ENCODE measurements at regions not wholly inside any gene's neighbourhood (a gene's known extent, or its start where the extent isn't known, plus 50 kb on each side); places are given as distances from the start of the nearest gene placed in this dataset.

- H3K9ac ChIP-seq (ENCODE audit: low read depth, low read length): no peak overlapping the region
These were observed 226.7 kb upstream of the CDH13 start for GRCh38 chr16:82400046-82400445.

More at GRCh38 chr16:82400046-82400445, 226.7 kb upstream of the CDH13 start:
- Histone ChIP-seq H3K27ac (ENCODE audit: insufficient read depth, low read length) (no peak overlapping the region), H3K4ac (ENCODE audit: low read depth, low read length) (no peak overlapping the region), H2BK15ac (ENCODE audit: low read depth, low read length) (no peak overlapping the region), H4K8ac (ENCODE audit: low read depth in 2 of 2, low read length in 2 of 2) (no peak overlapping the region), H2BK5ac (ENCODE audit: low read depth, low read length, poor library complexity, severe bottlenecking) (no peak overlapping the region), H2BK120ac (ENCODE audit: low read depth, low read length) (no peak overlapping the region), H3K9me3 (ENCODE audit: control insufficient read depth, insufficient read depth, low read length) (no peaks in the 10 kb centered on the region), H3K56ac (ENCODE audit: extremely low read depth, insufficient read depth, low read length) (no peak overlapping the region), H3K36me3 (ENCODE audit: control insufficient read depth, insufficient read depth, low read length) (no peaks in the 10 kb centered on the region), H2AK5ac (ENCODE audit: low read depth, low read length) (no peak overlapping the region), H2AK9ac (replicated peaks; ENCODE audit: low read depth, low read length, poor library complexity) (no peak overlapping the region), H3K14ac (replicated peaks; ENCODE audit: low read depth, low read length) (no peak overlapping the region), H3K18ac (ENCODE audit: low read depth, low read length) (no peak overlapping the region), H2BK20ac (ENCODE audit: low read depth, low read length) (no peak overlapping the region), H4K91ac (ENCODE audit: insufficient read depth, low read depth, low read length) (no peak overlapping the region), H4K20me1 (ENCODE audit: insufficient read depth, low read length) (no peaks in the 10 kb centered on the region), H3K4me2 (ENCODE audit: low read depth, low read length) (no peak overlapping the region), H3K79me1 (ENCODE audit: low read depth in 1 of 2, low read length in 2 of 2) (no peaks in the 10 kb centered on the region), H2AFZ (replicated peaks; ENCODE audit: low read length, poor library complexity) (no peak overlapping the region), H4K5ac (ENCODE audit: low read depth, low read length) (no peak overlapping the region), H3K4me3 (ENCODE audit: insufficient read depth, low read depth, low read length) (no peak overlapping the region), H3K23ac (ENCODE audit: low read depth, low read length) (no peak overlapping the region), H3K4me1 (ENCODE audit: control insufficient read depth, insufficient read depth, low read length) (no peaks in the 10 kb centered on the region), H3K9me1 (ENCODE audit: insufficient read depth, low read length) (no peaks in the 10 kb centered on the region), H3K27me3 (ENCODE audit: control insufficient read depth, insufficient read depth, low read length) (no peaks in the 10 kb centered on the region)
- BruUV-seq (replicated peaks): no TSS peak
- dilution Hi-C loops (cut with HindIII; ENCODE audit: low sequenced_read_pairs, unreplicated experiment) (no loop called here), in situ Hi-C loops (cut with MboI; ENCODE audit: low sequenced_read_pairs) (no loop called here), intact Hi-C loops (cut with micrococcal nuclease) (no loop called here)
- POLR2A ChIA-PET (ENCODE audit: unreplicated experiment): no interaction called here
- CTCF ChIA-PET: no interaction called here
- no peak for DNase-seq
- no peak for ATAC-seq (ENCODE audit: low read depth)
- TF ChIP-seq CHD1 (IDR thresholded peaks at IDR 0.05; ENCODE audit: low read depth, low read length) (no peak), RAD21 (IDR thresholded peaks at IDR 0.05; ENCODE audit: low read length) (no peak), MXI1 (IDR thresholded peaks at IDR 0.05; ENCODE audit: borderline replicate concordance, low read depth, low read length) (no peak), SMC3 (IDR thresholded peaks at IDR 0.05; ENCODE audit: low read depth, low read length) (no peak), BHLHE40 (IDR thresholded peaks at IDR 0.05; ENCODE audit: low read depth, low read length) (no peak), RCOR1 (IDR thresholded peaks at IDR 0.05; ENCODE audit: insufficient replicate concordance, low read length) (no peak), RFX5 (IDR thresholded peaks at IDR 0.05; ENCODE audit: low read depth, low read length) (no peak), CEBPB (IDR thresholded peaks at IDR 0.05; ENCODE audit: low read depth, low read length) (no peak), FOS (IDR thresholded peaks at IDR 0.05; ENCODE audit: low read depth, low read length) (no peak), POLR2A (IDR thresholded peaks at IDR 0.05; ENCODE audit: low read depth, low read length) (no peak), MAZ (IDR thresholded peaks at IDR 0.05; ENCODE audit: borderline replicate concordance, low read depth, low read length) (no peak)
- TF ChIP-seq, protein P1, sequence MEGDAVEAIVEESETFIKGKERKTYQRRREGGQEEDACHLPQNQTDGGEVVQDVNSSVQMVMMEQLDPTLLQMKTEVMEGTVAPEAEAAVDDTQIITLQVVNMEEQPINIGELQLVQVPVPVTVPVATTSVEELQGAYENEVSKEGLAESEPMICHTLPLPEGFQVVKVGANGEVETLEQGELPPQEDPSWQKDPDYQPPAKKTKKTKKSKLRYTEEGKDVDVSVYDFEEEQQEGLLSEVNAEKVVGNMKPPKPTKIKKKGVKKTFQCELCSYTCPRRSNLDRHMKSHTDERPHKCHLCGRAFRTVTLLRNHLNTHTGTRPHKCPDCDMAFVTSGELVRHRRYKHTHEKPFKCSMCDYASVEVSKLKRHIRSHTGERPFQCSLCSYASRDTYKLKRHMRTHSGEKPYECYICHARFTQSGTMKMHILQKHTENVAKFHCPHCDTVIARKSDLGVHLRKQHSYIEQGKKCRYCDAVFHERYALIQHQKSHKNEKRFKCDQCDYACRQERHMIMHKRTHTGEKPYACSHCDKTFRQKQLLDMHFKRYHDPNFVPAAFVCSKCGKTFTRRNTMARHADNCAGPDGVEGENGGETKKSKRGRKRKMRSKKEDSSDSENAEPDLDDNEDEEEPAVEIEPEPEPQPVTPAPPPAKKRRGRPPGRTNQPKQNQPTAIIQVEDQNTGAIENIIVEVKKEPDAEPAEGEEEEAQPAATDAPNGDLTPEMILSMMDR (conservative IDR thresholded peaks at IDR 0.05; ENCODE audit: low read depth, low read length): no peak
- no CpG with 5 or more reads among the region's 8 CpGs for WGBS, 2 experiments (ENCODE audit: extremely low coverage in 2 of 2, insufficient read length in 1 of 2)
